ENCODE measurements at regions not wholly inside any gene's neighbourhood (a gene's known extent, or its start where the extent isn't known, plus 50 kb on each side); places are given as distances from the start of the nearest gene placed in this dataset.

- H3K4me3 ChIP-seq (ENCODE audit: low read depth, low read length) = no peak overlapping the region
- TF ChIP-seq CTCF (conservative IDR thresholded peaks at IDR 0.05; ENCODE audit: low read depth, low read length) = peak; percentile 26
- no peak for DNase-seq (ENCODE audit: low read depth)
These were observed 637.8 kb upstream of the PKDCC start for GRCh38 chr2:41410011-41410410.

GRCh38 chr2:41413813-41414485, 633.9 kb upstream of the PKDCC start:
- peak; percentile 2 for DNase-seq (ENCODE audit: low read depth)
- no peak overlapping the region for H3K4me3 ChIP-seq (ENCODE audit: low read depth, low read length)
- TF ChIP-seq CTCF (conservative IDR thresholded peaks at IDR 0.05; ENCODE audit: low read depth, low read length) = no peak

GRCh38 chr2:41414486-41415230, 633.2 kb upstream of the PKDCC start:
- H3K4me3 ChIP-seq (ENCODE audit: low read depth, low read length) = no peak overlapping the region
- TF ChIP-seq CTCF (conservative IDR thresholded peaks at IDR 0.05; ENCODE audit: low read depth, low read length) = peak; percentile 77
- DNase-seq (ENCODE audit: low read depth) = peak; percentile 12

GRCh38 chr2:41417511-41417910, 630.3 kb upstream of the PKDCC start:
- no peak for DNase-seq (ENCODE audit: low read depth)
- H3K4me3 ChIP-seq (ENCODE audit: low read depth, low read length) = no peak overlapping the region
- no peak for TF ChIP-seq CTCF (conservative IDR thresholded peaks at IDR 0.05; ENCODE audit: low read depth, low read length)

- no peak overlapping the region for H3K4me3 ChIP-seq (ENCODE audit: low read depth, low read length)
- TF ChIP-seq CTCF (conservative IDR thresholded peaks at IDR 0.05; ENCODE audit: low read depth, low read length) = no peak
- no peak for DNase-seq (ENCODE audit: low read depth)
These were observed 627.6 kb upstream of the PKDCC start for GRCh38 chr2:41420219-41420618.

- no peak for TF ChIP-seq CTCF (conservative IDR thresholded peaks at IDR 0.05; ENCODE audit: low read depth, low read length)
- H3K4me3 ChIP-seq (ENCODE audit: low read depth, low read length) = no peak overlapping the region
- DNase-seq (ENCODE audit: low read depth) = no peak
These were observed 626.9 kb upstream of the PKDCC start for GRCh38 chr2:41420872-41421271.

Measured in epithelial cell of proximal tubule (primary cell).